GM23338 (cell line): ENCODE measurements at regions not wholly inside any gene's neighbourhood (a gene's known extent, or its start where the extent isn't known, plus 50 kb on each side); places are given as distances from the start of the nearest gene placed in this dataset.

Source experiments
- ATAC-seq: fragments of 200-7000 bp; cut with Tn5 transposase; 3 replicates; pipeline ENCODE4 v1.9.1; 2020
- DNase-seq: peaks from one replicate; pipeline ENCODE4 v3.0.0-alpha.2; 2015; ENCODE audit warnings: low spot score
- H2AFZ ChIP-seq: fragments of 200-600 bp; sonication (generic); 2 replicates; pipeline ENCODE4 v1.8.0; 2016; ENCODE audit warnings: antibody characterized with exemption, mild to moderate bottlenecking, moderate library complexity
- H3F3A ChIP-seq: fragments of 200-600 bp; sonication (generic); replicated peaks from 2 replicates; pipeline ENCODE4 v1.8.0; 2017; ENCODE audit warnings: antibody characterized with exemption, mixed run types, low read depth
- H3K27ac ChIP-seq: fragments of 200-600 bp; sonication (generic); 2 replicates; pipeline ENCODE4 v1.6.1; 2016; ENCODE audit warnings: low read depth
- H3K27me3 ChIP-seq: fragments of 200-600 bp; sonication (generic); 2 replicates; pipeline ENCODE4 v1.8.0; 2016; ENCODE audit warnings: mild to moderate bottlenecking, mixed run types, moderate library complexity; ENCODE audit not compliant: insufficient read depth
- H3K36me3 ChIP-seq: fragments of 200-600 bp; sonication (generic); 2 replicates; pipeline ENCODE4 v1.8.0; 2016; ENCODE audit warnings: mild to moderate bottlenecking; ENCODE audit not compliant: insufficient read depth
- H3K4me1 ChIP-seq: fragments of 200-600 bp; sonication (generic); 2 replicates; pipeline ENCODE4 v1.8.0; 2016; ENCODE audit warnings: mild to moderate bottlenecking, moderate library complexity; ENCODE audit not compliant: insufficient read depth
- H3K4me2 ChIP-seq: fragments of 200-600 bp; sonication (generic); 2 replicates; pipeline ENCODE4 v1.7.1; 2017; ENCODE audit warnings: mixed run types
- H3K4me3 ChIP-seq: fragments of 200-600 bp; sonication (generic); 2 replicates; pipeline ENCODE4 v1.6.1; 2016; ENCODE audit warnings: mixed run types
- H3K79me2 ChIP-seq: fragments of 200-600 bp; sonication (generic); replicated peaks from 2 replicates; pipeline ENCODE4 v1.8.0; 2017; ENCODE audit warnings: mild to moderate bottlenecking; ENCODE audit not compliant: insufficient read depth
- H3K9me2 ChIP-seq: fragments of 200-600 bp; sonication (generic); 2 replicates; pipeline ENCODE4 v1.8.0; 2017; ENCODE audit not compliant: insufficient read depth
- H4K20me1 ChIP-seq: fragments of 200-600 bp; sonication (generic); replicated peaks from 2 replicates; pipeline ENCODE4 v1.8.0; 2017; ENCODE audit warnings: mild to moderate bottlenecking; ENCODE audit not compliant: insufficient read depth
- H3K27ac Mint-ChIP-seq: 2 replicates; pipeline ENCODE4 v1.8.0; 2020; ENCODE audit warnings: inconsistent platforms, mild to moderate bottlenecking, moderate library complexity, mixed read lengths
- H3K27me3 Mint-ChIP-seq: 3 replicates; pipeline ENCODE4 v1.8.0; 2022; ENCODE audit warnings: low read depth, mild to moderate bottlenecking, moderate library complexity, mixed read lengths, inconsistent platforms; ENCODE audit not compliant: insufficient read depth, poor library complexity
- H3K36me3 Mint-ChIP-seq: 3 replicates; pipeline ENCODE4 v1.8.0; 2021; ENCODE audit warnings: low read depth, mild to moderate bottlenecking, inconsistent platforms, moderate library complexity, mixed read lengths
- H3K4me1 Mint-ChIP-seq: 3 replicates; pipeline ENCODE4 v1.8.0; 2020; ENCODE audit warnings: mild to moderate bottlenecking, inconsistent platforms, mixed read lengths
- H3K4me3 Mint-ChIP-seq: 3 replicates; pipeline ENCODE4 v1.8.0; 2021; ENCODE audit warnings: moderate library complexity, mild to moderate bottlenecking, inconsistent platforms, mixed read lengths
- H3K9me3 Mint-ChIP-seq: 3 replicates; pipeline ENCODE4 v1.8.0; 2020; ENCODE audit warnings: moderate library complexity, mild to moderate bottlenecking, inconsistent platforms, mixed read lengths
- CREB1 ChIP-seq: fragments of 250-450 bp; sonication (Bioruptor Pico); IDR thresholded peaks from 2 replicates; pipeline ENCODE4 v1.5.0; 2020; ENCODE audit warnings: low read depth, mild to moderate bottlenecking, moderate library complexity
- EZH2 ChIP-seq: fragments of 200-600 bp; sonication (generic); IDR thresholded peaks from one replicate; pipeline ENCODE4 v1.8.0; 2017; ENCODE audit warnings: antibody characterized with exemption, mild to moderate bottlenecking, low read depth; ENCODE audit not compliant: unreplicated experiment
- NANOG ChIP-seq: IDR thresholded peaks from 2 replicates; pipeline ENCODE4 v1.6.1; 2016; ENCODE audit warnings: antibody characterized with exemption, borderline replicate concordance
- POLR2AphosphoS5 ChIP-seq: IDR thresholded peaks from 2 replicates; pipeline ENCODE4 v1.6.1; 2016; ENCODE audit warnings: antibody characterized with exemption, low read depth
- REST ChIP-seq: IDR thresholded peaks from one replicate; pipeline ENCODE4 v1.6.1; 2018; ENCODE audit warnings: antibody characterized with exemption; ENCODE audit not compliant: unreplicated experiment
- STAT1 ChIP-seq: IDR thresholded peaks from one replicate; pipeline ENCODE4 v1.6.1; 2016; ENCODE audit warnings: antibody characterized with exemption; ENCODE audit not compliant: unreplicated experiment
- ZNF331 ChIP-seq: fragments of 250-450 bp; sonication (Bioruptor Pico); IDR thresholded peaks from 2 replicates; pipeline ENCODE4 v1.5.0; 2020; ENCODE audit warnings: low read depth, mild to moderate bottlenecking, moderate library complexity
- TF ChIP-seq, protein P1 (sequence below): fragments of 250-450 bp; sonication (Bioruptor Pico); IDR thresholded peaks from 2 replicates; pipeline ENCODE4 v1.5.0; 2020; ENCODE audit warnings: mild to moderate bottlenecking, moderate library complexity

- Histone ChIP-seq H2AFZ (peak overlapping the region; percentile 75), H4K20me1 (no peaks in the 10 kb centered on the region), H3K4me3 (no peak overlapping the region), H3K27me3 (no peaks in the 10 kb centered on the region), H3K79me2 (no peaks in the 10 kb centered on the region), H3K4me2 (no peak overlapping the region), H3K9me2 (no peaks in the 10 kb centered on the region), H3K36me3 (no peaks in the 10 kb centered on the region), H3K4me1 (no peaks in the 10 kb centered on the region), H3F3A (no peaks in the 10 kb centered on the region), H3K27ac (no peak overlapping the region)
- no peak overlapping the region for H3K4me3 Mint-ChIP-seq
- TF ChIP-seq CREB1 (CRISPR knock-in tag) (no peak), POLR2AphosphoS5 (no peak)
- H3K36me3 Mint-ChIP-seq, result peaks cover 4% of the 10 kb centered on the region; the same call in 1 of the 3 replicates
- ATAC-seq (peak; percentile 35; the same call in 2 of the 3 replicates), DNase-seq (peak; percentile 11)
- H3K27ac Mint-ChIP-seq, result peak overlapping the region; percentile 39; the same call in 1 of the 2 replicates
- peaks cover 3% of the 10 kb centered on the region; the same call in 1 of the 3 replicates for H3K4me1 Mint-ChIP-seq
- H3K27me3 Mint-ChIP-seq, result no peaks in the 10 kb centered on the region
- H3K9me3 Mint-ChIP-seq, result peaks cover 10% of the 10 kb centered on the region; the same call in 2 of the 3 replicates
Measured at GRCh38 chr1:199322278-199322677, 683.4 kb downstream of the PTPRC start.

GRCh38 chr1:199333180-199333579 lies 694.3 kb upstream of the NR5A2 start:
- Histone ChIP-seq H3K27ac (no peak overlapping the region), H3F3A (no peaks in the 10 kb centered on the region), H4K20me1 (no peaks in the 10 kb centered on the region), H2AFZ (no peak overlapping the region), H3K36me3 (no peaks in the 10 kb centered on the region), H3K4me3 (no peak overlapping the region), H3K79me2 (no peaks in the 10 kb centered on the region), H3K4me1 (no peaks in the 10 kb centered on the region), H3K4me2 (no peak overlapping the region), H3K27me3 (no peaks in the 10 kb centered on the region), H3K9me2 (no peaks in the 10 kb centered on the region)
- DNase-seq (no peak), ATAC-seq (no peak)
- no peak overlapping the region for H3K27ac Mint-ChIP-seq
- no peak overlapping the region for H3K4me3 Mint-ChIP-seq
- no peaks in the 10 kb centered on the region for H3K27me3 Mint-ChIP-seq
- TF ChIP-seq REST, result peak; percentile 64
- TF ChIP-seq STAT1, result no peak
- TF ChIP-seq EZH2, result no peak
- no peak for TF ChIP-seq ZNF331 (CRISPR knock-in tag)
- no peak for TF ChIP-seq NANOG
- TF ChIP-seq, protein P1, sequence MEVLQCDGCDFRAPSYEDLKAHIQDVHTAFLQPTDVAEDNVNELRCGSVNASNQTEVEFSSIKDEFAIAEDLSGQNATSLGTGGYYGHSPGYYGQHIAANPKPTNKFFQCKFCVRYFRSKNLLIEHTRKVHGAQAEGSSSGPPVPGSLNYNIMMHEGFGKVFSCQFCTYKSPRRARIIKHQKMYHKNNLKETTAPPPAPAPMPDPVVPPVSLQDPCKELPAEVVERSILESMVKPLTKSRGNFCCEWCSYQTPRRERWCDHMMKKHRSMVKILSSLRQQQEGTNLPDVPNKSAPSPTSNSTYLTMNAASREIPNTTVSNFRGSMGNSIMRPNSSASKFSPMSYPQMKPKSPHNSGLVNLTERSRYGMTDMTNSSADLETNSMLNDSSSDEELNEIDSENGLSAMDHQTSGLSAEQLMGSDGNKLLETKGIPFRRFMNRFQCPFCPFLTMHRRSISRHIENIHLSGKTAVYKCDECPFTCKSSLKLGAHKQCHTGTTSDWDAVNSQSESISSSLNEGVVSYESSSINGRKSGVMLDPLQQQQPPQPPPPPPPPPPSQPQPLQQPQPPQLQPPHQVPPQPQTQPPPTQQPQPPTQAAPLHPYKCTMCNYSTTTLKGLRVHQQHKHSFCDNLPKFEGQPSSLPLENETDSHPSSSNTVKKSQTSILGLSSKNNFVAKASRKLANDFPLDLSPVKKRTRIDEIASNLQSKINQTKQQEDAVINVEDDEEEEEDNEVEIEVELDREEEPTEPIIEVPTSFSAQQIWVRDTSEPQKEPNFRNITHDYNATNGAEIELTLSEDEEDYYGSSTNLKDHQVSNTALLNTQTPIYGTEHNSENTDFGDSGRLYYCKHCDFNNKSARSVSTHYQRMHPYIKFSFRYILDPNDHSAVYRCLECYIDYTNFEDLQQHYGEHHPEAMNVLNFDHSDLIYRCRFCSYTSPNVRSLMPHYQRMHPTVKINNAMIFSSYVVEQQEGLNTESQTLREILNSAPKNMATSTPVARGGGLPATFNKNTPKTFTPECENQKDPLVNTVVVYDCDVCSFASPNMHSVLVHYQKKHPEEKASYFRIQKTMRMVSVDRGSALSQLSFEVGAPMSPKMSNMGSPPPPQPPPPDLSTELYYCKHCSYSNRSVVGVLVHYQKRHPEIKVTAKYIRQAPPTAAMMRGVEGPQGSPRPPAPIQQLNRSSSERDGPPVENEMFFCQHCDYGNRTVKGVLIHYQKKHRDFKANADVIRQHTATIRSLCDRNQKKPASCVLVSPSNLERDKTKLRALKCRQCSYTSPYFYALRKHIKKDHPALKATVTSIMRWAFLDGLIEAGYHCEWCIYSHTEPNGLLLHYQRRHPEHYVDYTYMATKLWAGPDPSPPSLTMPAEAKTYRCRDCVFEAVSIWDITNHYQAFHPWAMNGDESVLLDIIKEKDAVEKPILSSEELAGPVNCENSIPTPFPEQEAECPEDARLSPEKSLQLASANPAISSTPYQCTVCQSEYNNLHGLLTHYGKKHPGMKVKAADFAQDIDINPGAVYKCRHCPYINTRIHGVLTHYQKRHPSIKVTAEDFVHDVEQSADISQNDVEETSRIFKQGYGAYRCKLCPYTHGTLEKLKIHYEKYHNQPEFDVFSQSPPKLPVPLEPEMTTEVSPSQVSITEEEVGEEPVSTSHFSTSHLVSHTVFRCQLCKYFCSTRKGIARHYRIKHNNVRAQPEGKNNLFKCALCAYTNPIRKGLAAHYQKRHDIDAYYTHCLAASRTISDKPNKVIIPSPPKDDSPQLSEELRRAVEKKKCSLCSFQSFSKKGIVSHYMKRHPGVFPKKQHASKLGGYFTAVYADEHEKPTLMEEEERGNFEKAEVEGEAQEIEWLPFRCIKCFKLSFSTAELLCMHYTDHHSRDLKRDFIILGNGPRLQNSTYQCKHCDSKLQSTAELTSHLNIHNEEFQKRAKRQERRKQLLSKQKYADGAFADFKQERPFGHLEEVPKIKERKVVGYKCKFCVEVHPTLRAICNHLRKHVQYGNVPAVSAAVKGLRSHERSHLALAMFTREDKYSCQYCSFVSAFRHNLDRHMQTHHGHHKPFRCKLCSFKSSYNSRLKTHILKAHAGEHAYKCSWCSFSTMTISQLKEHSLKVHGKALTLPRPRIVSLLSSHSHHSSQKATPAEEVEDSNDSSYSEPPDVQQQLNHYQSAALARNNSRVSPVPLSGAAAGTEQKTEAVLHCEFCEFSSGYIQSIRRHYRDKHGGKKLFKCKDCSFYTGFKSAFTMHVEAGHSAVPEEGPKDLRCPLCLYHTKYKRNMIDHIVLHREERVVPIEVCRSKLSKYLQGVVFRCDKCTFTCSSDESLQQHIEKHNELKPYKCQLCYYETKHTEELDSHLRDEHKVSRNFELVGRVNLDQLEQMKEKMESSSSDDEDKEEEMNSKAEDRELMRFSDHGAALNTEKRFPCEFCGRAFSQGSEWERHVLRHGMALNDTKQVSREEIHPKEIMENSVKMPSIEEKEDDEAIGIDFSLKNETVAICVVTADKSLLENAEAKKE (CRISPR knock-in tag), result no peak
- H3K4me1 Mint-ChIP-seq, result peaks cover 2% of the 10 kb centered on the region; the same call in 1 of the 3 replicates
- H3K9me3 Mint-ChIP-seq, result no peaks in the 10 kb centered on the region
- no peaks in the 10 kb centered on the region for H3K36me3 Mint-ChIP-seq
